MM.1S (cell line): ENCODE measurements at regions not wholly inside any gene's neighbourhood (a gene's known extent, or its start where the extent isn't known, plus 50 kb on each side); places are given as distances from the start of the nearest gene placed in this dataset.

ENCODE experiments used
- DNase-seq: peaks from one replicate; pipeline ENCODE4 v3.0.0-alpha.2; 2015
- H2AFZ ChIP-seq: fragments of 300-600 bp; sonication (generic); 2 replicates; pipeline ENCODE4 v1.6.0; 2016; ENCODE audit warnings: antibody characterized with exemption, low read length
- H3F3A ChIP-seq: fragments of 300-600 bp; sonication (generic); 2 replicates; pipeline ENCODE4 v1.6.1; 2016; ENCODE audit warnings: mild to moderate bottlenecking, antibody characterized with exemption, low read length, moderate library complexity, mixed read lengths; ENCODE audit not compliant: insufficient read depth
- H3K27ac ChIP-seq: fragments of 300-600 bp; sonication (generic); 2 replicates; pipeline ENCODE4 v1.5.1; 2016; ENCODE audit warnings: mild to moderate bottlenecking, low read length
- H3K27me3 ChIP-seq: fragments of 300-600 bp; sonication (generic); replicated peaks from 2 replicates; pipeline ENCODE4 v1.6.0; 2016; ENCODE audit warnings: low read length; ENCODE audit not compliant: insufficient read depth
- H3K36me3 ChIP-seq: fragments of 300-600 bp; sonication (generic); replicated peaks from 2 replicates; pipeline ENCODE4 v1.6.1; 2016; ENCODE audit warnings: mild to moderate bottlenecking, low read length, mixed read lengths; ENCODE audit not compliant: insufficient read depth
- H3K4me1 ChIP-seq: fragments of 300-600 bp; sonication (generic); 2 replicates; pipeline ENCODE4 v1.6.1; 2016; ENCODE audit warnings: low read length, mixed read lengths
- H3K4me2 ChIP-seq: fragments of 300-600 bp; sonication (generic); 2 replicates; pipeline ENCODE4 v1.6.0; 2016; ENCODE audit warnings: low read depth, low read length
- H3K4me3 ChIP-seq: fragments of 300-600 bp; sonication (generic); 2 replicates; pipeline ENCODE4 v1.5.1; 2016; ENCODE audit warnings: low read length, mixed read lengths
- H3K79me2 ChIP-seq: fragments of 300-600 bp; sonication (generic); 2 replicates; pipeline ENCODE4 v1.6.1; 2016; ENCODE audit warnings: mixed run types, low read length, mixed read lengths
- H3K9ac ChIP-seq: fragments of 300-600 bp; sonication (generic); 2 replicates; pipeline ENCODE4 v1.6.1; 2016; ENCODE audit warnings: low read length, mixed read lengths
- H3K9me2 ChIP-seq: fragments of 300-600 bp; sonication (generic); replicated peaks from 2 replicates; pipeline ENCODE4 v1.6.1; 2016; ENCODE audit warnings: mild to moderate bottlenecking, low read length, mixed read lengths; ENCODE audit not compliant: insufficient read depth
- H3K9me3 ChIP-seq: fragments of 300-600 bp; sonication (generic); replicated peaks from 2 replicates; pipeline ENCODE4 v1.6.1; 2016; ENCODE audit warnings: mild to moderate bottlenecking, low read length, mixed read lengths; ENCODE audit not compliant: insufficient read depth
- H4K20me1 ChIP-seq: fragments of 300-600 bp; sonication (generic); 2 replicates; pipeline ENCODE4 v1.6.1; 2016; ENCODE audit warnings: mild to moderate bottlenecking, low read length, moderate library complexity, mixed read lengths; ENCODE audit not compliant: insufficient read depth
- CTCF ChIP-seq: fragments of 300-600 bp; sonication (generic); IDR thresholded peaks from 2 replicates; pipeline ENCODE4 v1.5.1; 2016; ENCODE audit warnings: antibody characterized with exemption, low read length, mixed read lengths
- EZH2 ChIP-seq: fragments of 300-600 bp; sonication (generic); optimal IDR thresholded peaks from 2 replicates; pipeline ENCODE3; 2017; ENCODE audit warnings: low read depth, mild to moderate bottlenecking, antibody characterized with exemption, low read length, mixed read lengths
- EZH2phosphoT487 ChIP-seq: fragments of 300-600 bp; sonication (generic); IDR thresholded peaks from 2 replicates; pipeline ENCODE4 v1.6.1; 2018; ENCODE audit warnings: antibody characterized with exemption, low read length

- H3K36me3 ChIP-seq = no peaks in the 10 kb centered on the region
- no peaks in the 10 kb centered on the region for H4K20me1 ChIP-seq
- no peak overlapping the region for H3K27ac ChIP-seq
- no peaks in the 10 kb centered on the region for H3K79me2 ChIP-seq
- H3K4me3 ChIP-seq = no peak overlapping the region
- H3K27me3 ChIP-seq = no peaks in the 10 kb centered on the region
- no peaks in the 10 kb centered on the region for H3K4me1 ChIP-seq
- no peaks in the 10 kb centered on the region for H3K9me3 ChIP-seq
- H3K9ac ChIP-seq = no peak overlapping the region
- no peak overlapping the region for H2AFZ ChIP-seq
- no peaks in the 10 kb centered on the region for H3F3A ChIP-seq
- no peak overlapping the region for H3K4me2 ChIP-seq
- TF ChIP-seq CTCF (no peak), EZH2phosphoT487 (no peak)
- no peaks in the 10 kb centered on the region for H3K9me2 ChIP-seq
- no peak for DNase-seq
Observed at GRCh38 chr7:88647825-88648224, 111.7 kb upstream of the ZNF804B start.

GRCh38 chr7:88638583-88638982, 120.9 kb upstream of the ZNF804B start:
- DNase-seq = peak; percentile 29
- H3K9me2 ChIP-seq = no peaks in the 10 kb centered on the region
- H3K27ac ChIP-seq = no peak overlapping the region
- no peaks in the 10 kb centered on the region for H3K9me3 ChIP-seq
- no peaks in the 10 kb centered on the region for H3K79me2 ChIP-seq
- H2AFZ ChIP-seq = no peak overlapping the region
- no peaks in the 10 kb centered on the region for H4K20me1 ChIP-seq
- no peaks in the 10 kb centered on the region for H3K27me3 ChIP-seq
- no peak overlapping the region for H3K4me3 ChIP-seq
- H3K36me3 ChIP-seq = no peaks in the 10 kb centered on the region
- no peak for TF ChIP-seq CTCF
- no peak for TF ChIP-seq EZH2phosphoT487
- no peak for TF ChIP-seq EZH2
- H3K9ac ChIP-seq = no peak overlapping the region
- no peaks in the 10 kb centered on the region for H3K4me1 ChIP-seq
- no peak overlapping the region for H3K4me2 ChIP-seq
- H3F3A ChIP-seq = no peaks in the 10 kb centered on the region

GRCh38 chr7:88637795-88638194, 121.7 kb upstream of the ZNF804B start:
- no peak for TF ChIP-seq EZH2
- TF ChIP-seq EZH2phosphoT487 = no peak
- no peak for TF ChIP-seq CTCF
- Histone ChIP-seq H3K79me2 (no peaks in the 10 kb centered on the region), H3F3A (no peaks in the 10 kb centered on the region), H3K9me2 (no peaks in the 10 kb centered on the region), H3K9ac (no peak overlapping the region), H3K4me1 (no peaks in the 10 kb centered on the region), H3K9me3 (no peaks in the 10 kb centered on the region), H3K27ac (no peak overlapping the region), H3K4me2 (no peak overlapping the region), H2AFZ (no peak overlapping the region), H3K27me3 (no peaks in the 10 kb centered on the region), H4K20me1 (no peaks in the 10 kb centered on the region), H3K36me3 (no peaks in the 10 kb centered on the region), H3K4me3 (no peak overlapping the region)
- DNase-seq = no peak
